ENCODE measurements at regions not wholly inside any gene's neighbourhood (a gene's known extent, or its start where the extent isn't known, plus 50 kb on each side); places are given as distances from the start of the nearest gene placed in this dataset.

- no peak overlapping the region for H3K4me3 Mint-ChIP-seq
- ATAC-seq (ENCODE audit: low read depth) (no peak), DNase-seq (ENCODE audit: low spot score in 2 of 2) (no peak)
- no peaks in the 10 kb centered on the region for H3K9me3 Mint-ChIP-seq
- H3K27ac Mint-ChIP-seq, result no peak overlapping the region
- no peaks in the 10 kb centered on the region for H3K36me3 Mint-ChIP-seq
- no peaks in the 10 kb centered on the region for H3K4me1 Mint-ChIP-seq
- no peaks in the 10 kb centered on the region for H3K27me3 Mint-ChIP-seq
These were observed 340.0 kb downstream of the FBXO15 start for GRCh38 chr18:73807551-73808192.

GRCh38 chr18:73805991-73806390 is 341.6 kb downstream of the FBXO15 start:
- H3K27ac Mint-ChIP-seq, result no peak overlapping the region
- no peaks in the 10 kb centered on the region for H3K9me3 Mint-ChIP-seq
- no peak for ATAC-seq (ENCODE audit: low read depth)
- H3K36me3 Mint-ChIP-seq, result no peaks in the 10 kb centered on the region
- H3K4me3 Mint-ChIP-seq, result no peak overlapping the region
- no peak for DNase-seq (ENCODE audit: low spot score in 2 of 2)
- H3K27me3 Mint-ChIP-seq, result no peaks in the 10 kb centered on the region
- H3K4me1 Mint-ChIP-seq, result no peaks in the 10 kb centered on the region

GRCh38 chr18:73797419-73797818 is 350.2 kb downstream of the FBXO15 start:
- H3K4me1 Mint-ChIP-seq, result no peaks in the 10 kb centered on the region
- DNase-seq (ENCODE audit: low spot score in 2 of 2) (no peak), ATAC-seq (ENCODE audit: low read depth) (no peak)
- peaks cover 3% of the 10 kb centered on the region for H3K9me3 Mint-ChIP-seq
- H3K27ac Mint-ChIP-seq, result no peak overlapping the region
- no peaks in the 10 kb centered on the region for H3K36me3 Mint-ChIP-seq
- H3K27me3 Mint-ChIP-seq, result no peaks in the 10 kb centered on the region
- no peak overlapping the region for H3K4me3 Mint-ChIP-seq

- Mint-ChIP-seq H3K27me3 (no peaks in the 10 kb centered on the region), H3K4me1 (no peaks in the 10 kb centered on the region), H3K4me3 (no peak overlapping the region), H3K27ac (no peak overlapping the region), H3K9me3 (no peaks in the 10 kb centered on the region), H3K36me3 (no peaks in the 10 kb centered on the region)
- ATAC-seq (ENCODE audit: low read depth), result no peak
- no peak for DNase-seq (ENCODE audit: low spot score in 2 of 2)
These were observed 354.2 kb downstream of the FBXO15 start for GRCh38 chr18:73793386-73793785.

- no peak overlapping the region for H3K27ac Mint-ChIP-seq
- H3K4me3 Mint-ChIP-seq, result no peak overlapping the region
- DNase-seq (ENCODE audit: low spot score in 2 of 2) (no peak), ATAC-seq (ENCODE audit: low read depth) (no peak)
- no peaks in the 10 kb centered on the region for H3K27me3 Mint-ChIP-seq
- no peaks in the 10 kb centered on the region for H3K36me3 Mint-ChIP-seq
- H3K9me3 Mint-ChIP-seq, result no peaks in the 10 kb centered on the region
- no peaks in the 10 kb centered on the region for H3K4me1 Mint-ChIP-seq
These were observed 356.6 kb downstream of the FBXO15 start for GRCh38 chr18:73791081-73791480.

- H3K27ac Mint-ChIP-seq, result no peak overlapping the region
- peaks cover 1% of the 10 kb centered on the region for H3K27me3 Mint-ChIP-seq
These were observed 357.0 kb downstream of the FBXO15 start for GRCh38 chr18:73790587-73790986.

GRCh38 chr18:73787316-73787715 is 360.3 kb downstream of the FBXO15 start:
- Mint-ChIP-seq H3K36me3 (no peaks in the 10 kb centered on the region), H3K4me3 (no peak overlapping the region), H3K27me3 (peaks cover 4% of the 10 kb centered on the region), H3K27ac (no peak overlapping the region), H3K9me3 (no peaks in the 10 kb centered on the region), H3K4me1 (no peaks in the 10 kb centered on the region)
- no peak for DNase-seq (ENCODE audit: low spot score in 2 of 2)
- no peak for ATAC-seq (ENCODE audit: low read depth)

More at GRCh38 chr18:73790587-73790986, 357.0 kb downstream of the FBXO15 start:
- ATAC-seq (ENCODE audit: low read depth) (no peak), DNase-seq (ENCODE audit: low spot score in 2 of 2) (no peak)
- H3K36me3 Mint-ChIP-seq, result no peaks in the 10 kb centered on the region
- H3K4me3 Mint-ChIP-seq, result no peak overlapping the region
- H3K9me3 Mint-ChIP-seq, result no peaks in the 10 kb centered on the region
- no peaks in the 10 kb centered on the region for H3K4me1 Mint-ChIP-seq

GRCh38 chr18:73785300-73785699 is 362.3 kb downstream of the FBXO15 start:
- no peaks in the 10 kb centered on the region for H3K4me1 Mint-ChIP-seq
- ATAC-seq (ENCODE audit: low read depth) (no peak), DNase-seq (ENCODE audit: low spot score in 2 of 2) (no peak)
- no peaks in the 10 kb centered on the region for H3K36me3 Mint-ChIP-seq
- no peak overlapping the region for H3K4me3 Mint-ChIP-seq
- H3K9me3 Mint-ChIP-seq, result no peaks in the 10 kb centered on the region
- peaks cover 4% of the 10 kb centered on the region for H3K27me3 Mint-ChIP-seq
- H3K27ac Mint-ChIP-seq, result no peak overlapping the region

GRCh38 chr18:73784853-73785252 is 362.8 kb downstream of the FBXO15 start:
- H3K4me1 Mint-ChIP-seq, result no peaks in the 10 kb centered on the region
- DNase-seq (ENCODE audit: low spot score in 2 of 2) (no peak), ATAC-seq (ENCODE audit: low read depth) (no peak)
- H3K9me3 Mint-ChIP-seq, result no peaks in the 10 kb centered on the region
- H3K36me3 Mint-ChIP-seq, result no peaks in the 10 kb centered on the region
- peaks cover 4% of the 10 kb centered on the region for H3K27me3 Mint-ChIP-seq
- H3K27ac Mint-ChIP-seq, result no peak overlapping the region
- H3K4me3 Mint-ChIP-seq, result no peak overlapping the region

GRCh38 chr18:73782405-73782804 is 365.2 kb downstream of the FBXO15 start:
- Mint-ChIP-seq H3K4me1 (no peaks in the 10 kb centered on the region), H3K9me3 (no peaks in the 10 kb centered on the region), H3K36me3 (no peaks in the 10 kb centered on the region), H3K4me3 (no peak overlapping the region), H3K27ac (no peak overlapping the region), H3K27me3 (peaks cover 4% of the 10 kb centered on the region)
- ATAC-seq (ENCODE audit: low read depth) (no peak), DNase-seq (ENCODE audit: low spot score in 2 of 2) (no peak)

GRCh38 chr18:73780218-73780617 is 367.4 kb downstream of the FBXO15 start:
- no peak overlapping the region for H3K4me3 Mint-ChIP-seq
- no peaks in the 10 kb centered on the region for H3K4me1 Mint-ChIP-seq
- no peak for ATAC-seq (ENCODE audit: low read depth)
- no peaks in the 10 kb centered on the region for H3K36me3 Mint-ChIP-seq
- DNase-seq (ENCODE audit: low spot score in 2 of 2), result no peak
- no peaks in the 10 kb centered on the region for H3K9me3 Mint-ChIP-seq
- H3K27me3 Mint-ChIP-seq, result peaks cover 3% of the 10 kb centered on the region
- H3K27ac Mint-ChIP-seq, result no peak overlapping the region

- Mint-ChIP-seq H3K4me3 (no peak overlapping the region), H3K4me1 (no peaks in the 10 kb centered on the region), H3K27me3 (peaks cover 3% of the 10 kb centered on the region), H3K27ac (no peak overlapping the region), H3K36me3 (no peaks in the 10 kb centered on the region), H3K9me3 (no peaks in the 10 kb centered on the region)
- ATAC-seq (ENCODE audit: low read depth) (no peak), DNase-seq (ENCODE audit: low spot score in 2 of 2) (no peak)
These were observed 369.6 kb downstream of the FBXO15 start for GRCh38 chr18:73778032-73778359.

- H3K27me3 Mint-ChIP-seq, result peaks cover 1% of the 10 kb centered on the region
- H3K4me3 Mint-ChIP-seq, result no peak overlapping the region
- H3K27ac Mint-ChIP-seq, result no peak overlapping the region
- H3K9me3 Mint-ChIP-seq, result no peaks in the 10 kb centered on the region
- ATAC-seq (ENCODE audit: low read depth) (no peak), DNase-seq (ENCODE audit: low spot score in 2 of 2) (no peak)
- no peaks in the 10 kb centered on the region for H3K36me3 Mint-ChIP-seq
- no peaks in the 10 kb centered on the region for H3K4me1 Mint-ChIP-seq
These were observed 370.1 kb downstream of the FBXO15 start for GRCh38 chr18:73777356-73778031.

- ATAC-seq (ENCODE audit: low read depth) (no peak), DNase-seq (ENCODE audit: low spot score in 2 of 2) (no peak)
- H3K4me3 Mint-ChIP-seq, result no peak overlapping the region
- no peaks in the 10 kb centered on the region for H3K4me1 Mint-ChIP-seq
- H3K9me3 Mint-ChIP-seq, result no peaks in the 10 kb centered on the region
- H3K27me3 Mint-ChIP-seq, result no peaks in the 10 kb centered on the region
- H3K27ac Mint-ChIP-seq, result no peak overlapping the region
- H3K36me3 Mint-ChIP-seq, result no peaks in the 10 kb centered on the region
These were observed 372.7 kb downstream of the FBXO15 start for GRCh38 chr18:73774811-73775509.
